HT1080 (cell line): ENCODE measurements at regions not wholly inside any gene's neighbourhood (a gene's known extent, or its start where the extent isn't known, plus 50 kb on each side); places are given as distances from the start of the nearest gene placed in this dataset. TPM values are rescaled to one million over a fixed set of nuclear protein-coding genes. Genes with fewer than 3 reads are reported as not detected.
"Not testable (repeated sequence)": the region's sequence is repeated elsewhere in the genome, so short reads cannot be mapped to it uniquely, and the experiment has no call there.

Source experiments
- DNase-seq: peaks from one replicate; pipeline ENCODE4 v3.0.0-alpha.2; 2015; ENCODE audit warnings: low read depth
- small RNA-seq: library from RNA; depleted of rRNA; stranded (forward); fragments of <200 nt; gene quantifications from one replicate; pipeline ENCODE3, GENCODE V24; 2014

DNA sequence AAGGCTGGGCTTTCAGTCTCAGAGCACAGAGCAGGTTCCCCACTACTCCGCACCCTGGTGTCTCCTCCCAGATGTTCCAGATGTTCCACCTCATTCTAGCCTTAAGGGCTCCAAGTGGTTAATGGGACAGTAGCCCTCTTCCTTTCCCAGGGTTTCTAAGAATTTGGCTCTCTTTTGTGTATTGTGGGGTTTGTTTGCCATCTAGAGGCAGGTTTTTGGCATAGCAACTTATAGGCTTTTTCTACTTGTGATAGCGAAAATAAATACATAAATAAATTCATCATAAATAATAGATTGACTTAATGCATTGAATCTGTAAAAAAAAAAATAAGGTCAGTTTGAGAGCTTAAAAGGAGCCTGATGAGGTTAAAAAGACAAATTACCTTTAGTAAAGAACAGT, 86.1 kb upstream of the XKR3 start:
- not testable (repeated sequence) for DNase-seq

DNA sequence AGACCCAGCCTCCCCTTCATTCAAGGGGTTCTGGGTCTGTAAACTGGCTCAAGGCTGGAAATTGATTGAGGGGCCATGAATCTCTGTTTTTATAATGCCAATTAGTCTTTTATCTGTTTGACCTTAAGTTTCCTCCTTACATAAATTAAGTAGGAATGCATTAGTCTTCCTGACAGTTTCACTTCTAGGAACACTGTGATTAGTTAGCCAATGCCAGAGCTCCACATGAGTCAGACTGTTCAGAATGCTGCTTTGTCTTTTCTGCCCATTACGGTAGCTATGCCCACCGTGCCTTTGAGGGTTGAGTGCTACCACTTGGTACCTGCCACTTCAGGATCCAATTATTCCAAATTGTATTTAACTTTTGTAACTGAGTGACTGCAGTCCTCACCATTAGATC, 76.8 kb upstream of the XKR3 start:
- peak; percentile 76 for DNase-seq

DNA sequence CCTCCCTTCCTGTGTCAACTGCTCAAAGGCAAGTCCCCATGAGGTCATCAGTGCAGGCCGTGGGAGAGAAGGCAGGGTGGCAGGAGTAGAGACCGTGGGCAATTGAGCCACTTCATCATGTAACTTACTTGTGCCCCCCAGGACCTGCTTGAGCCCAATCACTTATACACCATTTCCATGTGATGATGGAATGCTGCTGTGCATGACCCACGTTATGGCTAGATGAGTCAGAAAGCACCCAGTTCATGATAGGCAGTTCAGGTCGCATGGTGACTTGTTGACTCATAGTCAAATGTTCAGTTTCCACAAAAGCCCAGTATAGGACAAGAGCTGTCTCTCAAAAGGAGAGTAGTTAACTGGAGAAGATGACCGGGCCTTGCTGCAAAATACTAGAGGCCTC, 76.4 kb upstream of the XKR3 start:
- peak; percentile 84 for DNase-seq

DNA sequence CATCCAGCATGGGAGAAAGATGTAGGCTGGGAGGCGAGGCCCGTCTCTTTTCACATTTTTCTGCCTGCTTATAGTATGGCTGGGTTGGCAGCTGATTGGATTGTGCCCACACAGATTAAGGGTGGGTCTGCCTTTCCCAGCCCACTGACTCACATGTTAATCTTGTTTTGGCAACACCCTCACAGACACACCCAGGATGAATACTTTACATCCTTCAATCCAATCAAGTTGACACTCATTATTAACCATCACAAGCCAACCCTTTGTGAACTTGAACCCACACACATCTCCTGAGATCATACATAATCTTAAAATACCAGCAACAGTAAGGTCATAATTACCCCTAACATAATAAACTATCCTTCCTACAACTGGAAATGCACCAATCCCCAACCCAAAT, 74.1 kb upstream of the XKR3 start:
- DNase-seq, result not testable (repeated sequence)

DNA sequence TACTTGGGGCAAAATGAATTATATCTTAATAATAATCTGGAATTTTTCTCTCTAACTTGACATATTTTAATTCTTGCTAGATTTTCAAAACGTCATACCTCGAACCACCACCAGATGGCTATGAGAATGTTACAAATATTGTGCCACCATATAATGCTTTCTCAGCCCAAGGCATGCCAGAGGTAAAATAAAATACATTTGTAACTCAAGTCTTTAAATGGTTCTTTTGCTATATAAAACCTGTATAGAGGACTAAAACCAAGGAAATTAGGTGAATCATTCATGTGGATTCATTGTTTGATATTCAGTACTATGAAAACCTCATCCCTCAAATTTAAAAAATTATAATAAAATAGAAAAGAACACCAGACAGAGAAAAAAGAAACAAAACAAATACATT, 72.2 kb upstream of the XKR3 start:
- not testable (repeated sequence) for DNase-seq

DNA sequence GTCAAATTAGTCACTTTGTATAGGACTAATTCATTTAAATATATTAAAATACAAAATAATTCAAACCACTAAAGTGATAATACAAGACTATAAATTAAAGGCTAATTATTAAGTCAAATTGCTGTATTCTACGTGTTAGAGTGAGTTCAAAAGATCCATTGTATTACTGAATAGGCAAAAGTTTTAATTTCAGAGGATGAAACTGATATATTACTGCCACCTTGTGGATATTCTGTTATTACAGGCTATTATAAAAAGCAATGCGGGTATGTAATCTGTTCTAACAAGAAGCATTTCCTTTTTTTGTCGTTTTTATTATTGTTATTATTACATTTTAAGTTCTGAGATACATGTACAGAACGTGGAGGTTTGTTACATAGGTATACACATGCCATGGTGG, 66.7 kb upstream of the XKR3 start:
- not testable (repeated sequence) for DNase-seq

DNA sequence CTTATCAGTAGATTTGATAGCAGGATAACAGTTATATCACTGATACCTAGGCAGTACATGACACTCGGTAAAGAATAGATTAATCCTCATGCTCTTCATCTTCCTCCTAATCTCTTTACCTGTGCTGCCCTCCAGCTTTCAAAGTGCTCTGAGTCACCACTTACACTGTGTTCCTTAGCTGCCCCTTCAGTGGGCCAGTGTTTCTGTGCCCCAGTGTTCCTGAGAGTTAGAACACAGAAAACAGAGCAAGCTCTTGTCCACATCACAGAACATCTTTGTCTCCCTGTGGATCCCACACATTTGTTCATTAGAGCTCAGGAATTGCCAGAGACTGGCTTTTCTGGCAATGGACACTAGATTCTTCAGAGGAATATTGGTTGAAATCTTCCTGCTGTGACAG, 51.1 kb upstream of the XKR3 start:
- not testable (repeated sequence) for DNase-seq

Small RNA genes in the stretch of these regions (small RNA-seq; reads per million reads assigned to genes)
- not detected for gene AC006548.1
- gene MTND1P17, result not detected
